ENCODE measurements at regions not wholly inside any gene's neighbourhood (a gene's known extent, or its start where the extent isn't known, plus 50 kb on each side); places are given as distances from the start of the nearest gene placed in this dataset.

DNA sequence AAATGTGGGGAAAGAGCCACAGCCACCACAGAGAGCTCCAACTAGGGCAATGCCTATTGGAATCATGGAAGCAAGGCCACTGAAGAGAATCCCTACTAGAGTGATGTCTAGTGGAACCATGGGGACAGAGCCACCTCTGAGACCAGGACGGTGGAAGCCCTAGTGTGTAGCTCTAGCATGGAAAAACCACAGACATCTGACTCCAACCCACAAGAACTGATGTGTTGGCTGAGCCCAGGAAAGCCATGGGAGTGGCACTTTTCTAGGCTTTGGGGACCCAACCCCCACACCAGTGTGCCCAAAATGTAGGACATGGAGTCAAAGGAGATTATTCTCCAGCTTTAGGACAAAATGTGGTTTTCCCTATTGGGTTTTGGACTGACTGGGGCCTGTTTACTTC is 721.9 kb downstream of the BRINP1 start:
- no peak for TF ChIP-seq CTCF (optimal IDR thresholded peaks at IDR 0.05 in 1 of 3, IDR thresholded peaks at IDR 0.05 in 1 of 3, conservative IDR thresholded peaks at IDR 0.05 in 1 of 3; ENCODE audit: extremely low read depth in 1 of 3, insufficient read depth in 2 of 3, low read length in 3 of 3)
- TF ChIP-seq EZH2 (IDR thresholded peaks at IDR 0.05; ENCODE audit: low read length) = no peak
- H3K4me1 ChIP-seq (ENCODE audit: control insufficient read depth, extremely low read depth, insufficient read depth, low read length) = no peaks in the 10 kb centered on the region
- H3K27me3 ChIP-seq (ENCODE audit: control insufficient read depth, extremely low read depth, insufficient read depth, low read length) = no peaks in the 10 kb centered on the region
- H3K4me3 ChIP-seq (ENCODE audit: control insufficient read depth in 2 of 3, extremely low read depth in 1 of 3, insufficient read depth in 2 of 3, low read depth in 1 of 3, low read length in 3 of 3) = no peak overlapping the region
- no peaks in the 10 kb centered on the region for H4K20me1 ChIP-seq (ENCODE audit: control insufficient read depth, extremely low read depth, insufficient read depth, low read length)
- no peaks in the 10 kb centered on the region for H3K79me2 ChIP-seq (ENCODE audit: control insufficient read depth, insufficient read depth, low read length)
- no peak overlapping the region for H2AFZ ChIP-seq (ENCODE audit: control insufficient read depth, low read length)
- no peak for FAIRE-seq
- DNase-seq (ENCODE audit: low read depth, low spot score) = no peak
- dilution Hi-C loops (cut with MboI; ENCODE audit: extremely low pct_ligation_motif_present, low sequenced_read_pairs) = no loop called here
- H3K36me3 ChIP-seq (ENCODE audit: control insufficient read depth in 2 of 2, extremely low read depth in 1 of 2, insufficient read depth in 2 of 2, low read length in 2 of 2) = no peaks in the 10 kb centered on the region
- H3K9me3 ChIP-seq (ENCODE audit: control insufficient read depth, low read depth, low read length) = peaks cover 4% of the 10 kb centered on the region
- H3K27ac ChIP-seq (ENCODE audit: control insufficient read depth, insufficient read depth, low read length) = no peak overlapping the region
- no peak overlapping the region for H3K4me2 ChIP-seq (ENCODE audit: control insufficient read depth, extremely low read depth, insufficient read depth, low read depth, low read length)
- no peak overlapping the region for H3K9ac ChIP-seq (ENCODE audit: control insufficient read depth, extremely low read depth, insufficient read depth, low read length)
- no peaks in the 10 kb centered on the region for H3K9me1 ChIP-seq (ENCODE audit: control insufficient read depth, extremely low read depth, insufficient read depth, low read length)

DNA sequence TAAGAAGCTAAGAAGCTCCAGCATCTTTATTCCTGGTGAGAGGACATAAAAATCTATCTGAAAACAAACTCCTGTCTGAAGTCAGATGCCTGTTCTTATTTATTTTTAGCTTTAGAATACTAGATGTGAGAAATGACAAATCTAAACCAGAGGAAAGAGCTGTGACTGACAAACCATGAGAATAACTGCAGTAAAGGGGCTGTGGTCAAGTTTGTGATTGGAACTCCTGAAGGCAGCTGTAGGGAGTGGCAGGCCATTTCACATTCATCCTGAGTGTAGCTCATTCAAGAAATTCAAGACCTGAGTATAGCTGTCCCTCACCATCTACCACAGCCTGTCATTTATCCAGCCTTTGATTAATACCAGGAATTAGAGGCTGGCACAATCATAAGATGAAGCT is 718.8 kb downstream of the BRINP1 start:
- H2AFZ ChIP-seq (ENCODE audit: control insufficient read depth, low read length) = peak overlapping the region; percentile 51
- no peaks in the 10 kb centered on the region for H3K9me1 ChIP-seq (ENCODE audit: control insufficient read depth, extremely low read depth, insufficient read depth, low read length)
- H3K4me1 ChIP-seq (ENCODE audit: control insufficient read depth, extremely low read depth, insufficient read depth, low read length) = no peaks in the 10 kb centered on the region
- H3K9me3 ChIP-seq (ENCODE audit: control insufficient read depth, low read depth, low read length) = peaks cover 4% of the 10 kb centered on the region
- dilution Hi-C loops (cut with MboI; ENCODE audit: extremely low pct_ligation_motif_present, low sequenced_read_pairs) = no loop called here
- no peak overlapping the region for H3K4me2 ChIP-seq (ENCODE audit: control insufficient read depth, extremely low read depth, insufficient read depth, low read depth, low read length)
- no peak for DNase-seq (ENCODE audit: low read depth, low spot score)
- TF ChIP-seq CTCF (optimal IDR thresholded peaks at IDR 0.05 in 1 of 3, IDR thresholded peaks at IDR 0.05 in 1 of 3, conservative IDR thresholded peaks at IDR 0.05 in 1 of 3; ENCODE audit: extremely low read depth in 1 of 3, insufficient read depth in 2 of 3, low read length in 3 of 3) (no peak), EZH2 (IDR thresholded peaks at IDR 0.05; ENCODE audit: low read length) (no peak)
- H3K4me3 ChIP-seq (ENCODE audit: control insufficient read depth in 2 of 3, extremely low read depth in 1 of 3, insufficient read depth in 2 of 3, low read depth in 1 of 3, low read length in 3 of 3) = no peak overlapping the region
- no peak for FAIRE-seq
- H3K9ac ChIP-seq (ENCODE audit: control insufficient read depth, extremely low read depth, insufficient read depth, low read length) = no peak overlapping the region
- no peaks in the 10 kb centered on the region for H4K20me1 ChIP-seq (ENCODE audit: control insufficient read depth, extremely low read depth, insufficient read depth, low read length)
- no peaks in the 10 kb centered on the region for H3K36me3 ChIP-seq (ENCODE audit: control insufficient read depth in 2 of 2, extremely low read depth in 1 of 2, insufficient read depth in 2 of 2, low read length in 2 of 2)
- no peak overlapping the region for H3K27ac ChIP-seq (ENCODE audit: control insufficient read depth, insufficient read depth, low read length)
- no peaks in the 10 kb centered on the region for H3K79me2 ChIP-seq (ENCODE audit: control insufficient read depth, insufficient read depth, low read length)
- H3K27me3 ChIP-seq (ENCODE audit: control insufficient read depth, extremely low read depth, insufficient read depth, low read length) = no peaks in the 10 kb centered on the region
